Dedifferentiated amniotic fluid mesenchymal stem cell (primary cell): ENCODE measurements at regions not wholly inside any gene's neighbourhood (a gene's known extent, or its start where the extent isn't known, plus 50 kb on each side); places are given as distances from the start of the nearest gene placed in this dataset.

Experiments used
- DNase-seq: peaks from one replicate; pipeline ENCODE4 v3.0.0-alpha.2; 2016; ENCODE audit errors: extremely low spot score

DNA sequence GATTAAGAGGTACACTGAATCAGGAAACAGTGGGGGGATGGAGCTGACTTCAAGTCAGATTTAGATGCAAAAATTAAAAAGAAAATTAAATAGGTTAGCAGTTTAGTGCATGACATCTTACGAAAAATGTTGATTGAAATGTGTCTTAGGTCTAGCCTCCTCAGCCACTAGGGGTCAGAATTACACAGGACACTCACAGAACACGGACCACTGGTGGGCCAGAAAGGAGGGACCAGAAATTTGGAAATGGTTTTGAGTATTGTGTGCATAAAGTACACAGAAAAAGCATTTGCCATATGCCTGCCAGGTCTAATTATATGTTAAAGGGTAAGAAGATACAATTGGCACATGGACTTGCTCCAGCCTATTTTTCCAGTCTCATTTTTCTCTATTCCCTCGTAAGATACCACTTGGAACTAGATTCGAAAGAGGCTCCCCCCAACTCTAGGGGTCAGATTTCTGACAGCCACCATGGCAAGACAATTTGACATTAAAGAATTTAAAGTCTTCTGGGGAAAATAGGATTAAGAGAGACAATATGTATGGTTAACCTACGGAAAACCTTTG is 550.2 kb upstream of the SETBP1 start:
- DNase-seq = peak; percentile 43

DNA sequence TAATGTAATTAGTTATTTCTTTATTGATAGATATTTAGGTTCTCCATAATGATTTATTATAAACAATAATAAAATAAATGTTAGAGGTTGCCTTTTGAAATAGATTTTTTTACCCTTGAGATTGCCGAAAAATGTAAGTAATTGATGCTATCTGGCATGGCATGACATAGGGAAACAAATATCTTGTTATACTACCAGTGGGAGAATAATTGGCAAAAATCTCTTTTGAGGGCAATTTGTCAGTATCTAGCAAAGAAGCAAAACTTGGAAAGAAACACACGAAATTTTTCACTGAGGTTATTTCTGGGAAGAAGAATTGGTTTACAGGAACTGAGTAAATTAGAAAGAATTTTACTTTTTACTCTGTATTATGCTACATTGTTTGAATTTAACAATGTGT is 547.2 kb upstream of the SETBP1 start:
- DNase-seq = no peak

DNA sequence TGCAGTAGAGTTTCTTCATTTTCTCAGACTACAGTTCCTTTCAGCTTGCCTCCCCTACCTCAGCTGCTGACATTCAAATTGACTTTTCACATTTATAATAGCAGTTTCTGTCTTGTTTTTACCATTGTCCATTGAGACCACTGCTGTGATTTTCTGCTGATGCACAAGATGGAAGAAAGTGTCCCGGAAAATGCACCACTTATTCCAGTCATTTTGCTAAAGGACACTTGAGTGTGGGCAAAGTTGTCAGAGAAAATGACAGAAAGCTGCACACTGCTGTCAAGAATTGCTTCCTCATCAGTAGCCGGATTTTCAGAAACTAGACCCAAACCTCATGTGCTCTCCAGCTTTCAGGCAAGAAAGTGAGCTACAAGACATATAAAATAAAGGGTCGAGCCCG is 546.2 kb upstream of the SETBP1 start:
- no peak for DNase-seq

DNA sequence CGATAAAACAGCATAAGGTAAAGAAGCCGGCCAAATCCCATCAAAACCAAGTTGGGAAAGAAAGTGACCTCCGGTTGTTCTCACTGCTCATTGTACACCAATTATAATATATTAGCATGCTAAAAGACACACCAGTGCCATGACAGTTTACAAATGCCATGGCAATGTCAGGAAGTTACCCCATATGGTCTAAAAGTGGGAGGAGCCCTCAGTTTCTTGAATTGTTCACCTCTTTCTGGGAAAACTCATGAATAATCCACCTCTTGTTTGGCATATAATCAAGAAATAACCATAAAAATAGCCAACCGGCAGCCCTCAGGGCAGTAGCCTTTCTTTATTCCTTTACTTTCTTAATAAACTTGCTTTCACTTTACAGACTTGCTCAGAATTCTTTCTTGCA is 544.9 kb upstream of the SETBP1 start:
- DNase-seq = no peak

DNA sequence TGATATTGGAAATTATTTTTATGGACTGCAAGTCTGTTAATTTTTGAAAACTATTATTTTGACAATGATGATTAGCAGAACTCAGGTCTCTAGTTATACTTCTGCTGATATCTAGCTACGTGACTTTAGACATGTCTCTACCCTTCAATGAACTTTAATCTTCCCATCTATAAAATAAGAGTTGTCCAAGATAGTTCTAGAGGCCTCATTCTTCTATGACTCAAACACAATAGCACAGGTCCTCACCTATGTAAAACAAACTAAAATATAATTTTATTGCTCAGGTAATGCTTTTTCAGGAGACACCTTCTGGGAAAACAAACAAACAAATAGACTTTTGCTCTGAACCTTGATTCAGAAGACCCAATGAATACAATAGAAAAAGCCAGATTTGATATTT is 544.4 kb upstream of the SETBP1 start:
- no peak for DNase-seq

DNA sequence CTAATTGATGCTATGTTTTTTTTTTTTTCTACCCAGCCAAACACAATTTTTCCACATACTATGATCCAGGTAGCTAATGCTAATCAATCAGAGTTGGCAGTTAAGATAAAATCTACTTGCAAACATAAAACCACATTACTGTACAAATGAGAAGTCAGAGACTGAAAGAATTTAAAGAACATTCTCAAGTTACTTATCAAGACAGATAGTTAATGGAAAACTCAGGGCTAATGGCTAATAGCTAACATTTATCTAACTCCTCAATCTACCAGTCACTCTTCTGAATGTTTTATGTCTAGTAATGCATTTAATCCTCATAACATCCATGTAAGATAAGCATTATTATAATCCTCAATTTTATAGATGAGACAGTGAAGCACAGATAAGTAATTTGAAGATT is 537.6 kb upstream of the SETBP1 start:
- DNase-seq = no peak

DNA sequence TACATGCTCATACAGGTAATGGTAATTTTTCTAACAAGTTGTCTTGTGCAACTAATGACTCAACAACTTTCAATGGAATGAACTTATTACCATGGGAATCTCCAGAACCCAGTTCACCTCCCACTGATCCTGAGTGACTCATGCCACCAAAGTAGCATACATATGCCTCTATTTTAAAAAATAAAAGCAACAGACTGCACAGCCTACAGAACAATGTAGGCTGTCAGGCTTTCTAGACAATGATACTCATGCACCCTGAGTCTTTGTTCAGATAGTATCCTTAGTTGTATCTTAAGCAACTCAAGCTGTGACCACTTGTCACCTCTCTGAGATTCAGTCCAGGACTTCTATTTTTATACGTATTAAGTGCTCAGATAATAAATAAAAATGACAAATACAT is 531.0 kb upstream of the SETBP1 start:
- peak; percentile 57 for DNase-seq

DNA sequence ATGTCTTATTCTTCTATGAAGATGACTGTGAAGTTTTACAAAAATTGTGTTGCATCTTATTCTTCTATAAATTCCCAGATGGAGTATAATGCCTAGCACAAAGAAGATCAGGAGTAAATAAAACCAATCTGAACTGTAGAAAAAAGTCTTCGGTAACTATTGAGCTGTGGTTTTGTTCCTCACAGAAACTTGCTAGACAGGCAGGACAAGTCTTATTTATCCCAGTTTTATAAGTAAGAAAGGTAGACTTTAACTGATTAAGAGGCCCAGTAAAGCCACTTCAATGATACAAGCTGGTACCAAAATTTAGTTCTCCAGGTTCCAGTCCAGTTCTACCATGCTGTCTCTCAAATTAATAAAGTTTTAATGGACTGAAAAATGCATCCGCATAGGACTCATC is 526.7 kb upstream of the SETBP1 start:
- no peak for DNase-seq

DNA sequence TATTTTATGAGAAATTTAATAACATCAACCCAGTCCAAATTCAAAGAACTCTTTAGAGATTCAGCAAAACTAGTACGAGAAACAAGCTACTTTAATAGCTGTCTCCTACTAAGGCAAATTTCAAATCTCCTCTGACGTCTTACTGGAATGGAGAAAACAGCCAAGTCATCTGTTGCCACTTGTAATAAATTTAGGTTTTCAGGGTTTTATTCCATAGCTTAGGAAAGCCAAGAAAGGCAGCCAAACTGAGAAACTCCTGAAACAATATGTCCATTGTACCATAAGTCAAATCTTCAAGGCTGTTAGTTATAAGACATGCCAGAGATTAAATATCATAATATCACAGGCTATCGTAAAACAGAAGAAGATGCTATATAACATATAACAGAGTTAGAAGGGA is 524.6 kb upstream of the SETBP1 start:
- DNase-seq = no peak

DNA sequence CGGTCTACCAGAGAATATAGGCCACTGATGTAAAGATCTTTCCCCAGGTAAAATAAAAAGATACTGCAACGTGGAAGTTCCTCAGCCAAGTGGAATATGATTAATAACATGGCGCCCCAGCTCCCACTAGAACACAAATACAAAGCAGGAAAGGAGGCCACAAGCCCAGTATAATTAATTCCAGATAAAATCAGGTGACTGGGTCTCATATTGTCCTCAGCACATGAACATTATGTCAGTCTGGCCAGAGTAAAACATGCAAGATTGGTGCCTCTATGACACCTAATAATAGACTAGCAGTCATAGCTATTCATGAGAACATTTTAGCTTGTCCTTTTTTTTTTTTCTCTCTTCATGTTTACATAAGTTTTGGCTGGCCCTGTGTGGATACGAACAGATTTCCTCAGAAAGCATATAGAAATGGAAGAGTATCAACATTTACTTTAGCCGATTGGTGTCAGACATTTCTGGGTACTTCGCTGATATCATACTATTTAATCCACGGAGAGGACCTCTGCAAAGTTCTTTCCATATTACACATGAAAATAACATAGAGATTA is 523.8 kb upstream of the SETBP1 start:
- DNase-seq = no peak

DNA sequence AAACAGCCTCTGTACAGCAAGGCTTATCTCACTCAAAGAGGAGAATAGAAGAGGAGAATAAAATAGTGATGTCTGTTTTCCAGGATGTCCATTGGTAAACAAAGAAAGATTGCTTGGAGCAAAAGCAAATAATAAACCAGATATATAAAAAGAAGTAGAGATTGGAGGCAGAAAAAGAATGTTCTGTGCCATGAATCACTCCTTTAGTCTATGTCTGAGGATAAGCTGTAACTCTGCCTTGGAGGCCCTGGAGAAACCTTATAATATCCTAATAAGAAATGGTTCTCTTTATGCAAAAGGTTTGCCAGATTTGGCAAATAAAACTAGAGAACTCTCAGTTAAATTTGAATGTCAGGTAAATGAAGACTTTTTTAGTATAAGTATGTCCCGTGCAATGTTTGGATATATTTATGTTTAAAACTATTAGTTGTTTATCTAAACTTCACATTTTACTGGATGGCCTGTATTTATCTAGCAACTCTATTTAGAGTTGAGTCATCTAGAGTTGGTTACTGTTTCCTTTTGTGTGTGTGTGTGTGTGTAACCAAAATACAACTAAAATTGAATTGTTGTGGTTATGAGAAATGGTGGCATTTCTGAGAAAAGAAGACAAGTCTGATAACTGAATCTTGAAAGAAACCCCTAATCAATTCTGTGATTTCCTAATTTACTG is 510.3 kb upstream of the SETBP1 start:
- no peak for DNase-seq

DNA sequence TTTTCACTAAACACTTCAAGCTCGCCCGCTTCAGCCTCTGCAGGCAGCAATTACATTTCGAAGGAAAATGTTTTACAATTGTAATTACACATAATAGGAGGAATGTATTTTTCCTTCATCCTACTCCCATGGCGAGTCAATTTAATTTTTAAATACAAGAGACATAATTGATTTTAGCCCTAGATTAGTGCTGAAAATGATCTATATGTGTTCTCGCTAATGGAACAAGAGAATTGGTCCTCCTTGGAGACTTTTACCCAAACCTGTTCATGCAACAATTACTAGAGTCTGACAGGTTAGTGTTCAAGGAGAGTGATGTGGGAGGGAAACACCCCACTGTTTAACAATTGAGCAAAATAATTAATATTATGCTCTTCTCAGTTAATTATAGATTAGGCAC is 509.4 kb upstream of the SETBP1 start:
- no peak for DNase-seq

DNA sequence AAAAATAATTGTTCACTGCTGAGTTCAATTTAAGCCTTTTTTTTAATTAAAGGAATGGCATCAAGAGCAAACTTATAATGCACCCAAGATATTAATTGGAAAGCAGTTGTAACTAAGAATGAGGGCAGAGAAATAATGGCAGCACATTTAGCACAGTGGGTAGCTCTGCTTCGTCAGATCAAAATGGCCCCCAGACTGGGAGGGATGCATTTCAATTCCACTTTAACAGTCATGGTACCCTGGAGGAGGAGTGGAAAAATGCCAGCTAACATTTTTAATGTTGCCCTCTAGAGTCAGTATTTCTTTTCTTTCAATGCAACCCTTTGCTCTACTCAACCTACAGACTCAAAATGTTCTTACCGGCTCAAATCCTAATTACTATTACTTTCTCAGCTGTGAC is 504.8 kb upstream of the SETBP1 start:
- DNase-seq = no peak

DNA sequence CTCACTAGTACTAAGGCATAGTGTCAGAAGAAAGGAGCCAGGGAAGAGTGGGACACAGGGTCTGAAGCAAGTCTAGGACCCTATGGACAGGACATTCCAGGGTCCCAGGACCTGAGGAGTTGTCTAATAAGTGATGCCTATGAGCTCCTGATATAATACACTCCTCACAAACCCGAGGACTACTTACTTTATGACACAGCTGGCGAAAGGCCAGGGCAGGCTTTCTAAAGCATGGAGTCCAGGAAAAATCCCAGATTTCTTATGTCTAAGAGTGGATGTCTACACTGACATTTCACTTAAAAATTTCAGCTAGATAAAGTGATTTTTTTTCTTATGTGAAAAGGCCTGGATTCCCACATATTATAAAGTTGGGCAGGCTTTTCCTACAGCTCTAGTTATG is 502.2 kb upstream of the SETBP1 start:
- no peak for DNase-seq

DNA sequence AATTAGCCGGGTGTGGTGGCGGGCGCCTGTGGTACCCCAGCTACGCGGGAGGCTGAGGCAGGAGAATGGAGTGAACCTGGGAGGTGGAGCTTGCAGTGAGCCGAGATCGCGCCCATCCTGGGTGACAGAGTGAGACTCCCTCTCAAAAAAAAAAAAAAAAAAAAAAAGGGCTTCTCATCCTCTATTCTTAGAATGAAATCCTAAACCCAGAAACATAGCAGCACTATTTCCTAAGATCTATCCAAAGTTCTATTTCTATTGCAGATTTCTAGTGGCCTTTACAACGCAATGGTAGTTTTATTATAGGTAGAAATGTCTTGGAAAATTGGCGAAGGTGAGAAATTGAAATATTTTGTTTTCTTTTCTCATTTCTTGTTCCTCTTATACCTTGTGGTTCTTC is 501.0 kb upstream of the SETBP1 start:
- no peak for DNase-seq

DNA sequence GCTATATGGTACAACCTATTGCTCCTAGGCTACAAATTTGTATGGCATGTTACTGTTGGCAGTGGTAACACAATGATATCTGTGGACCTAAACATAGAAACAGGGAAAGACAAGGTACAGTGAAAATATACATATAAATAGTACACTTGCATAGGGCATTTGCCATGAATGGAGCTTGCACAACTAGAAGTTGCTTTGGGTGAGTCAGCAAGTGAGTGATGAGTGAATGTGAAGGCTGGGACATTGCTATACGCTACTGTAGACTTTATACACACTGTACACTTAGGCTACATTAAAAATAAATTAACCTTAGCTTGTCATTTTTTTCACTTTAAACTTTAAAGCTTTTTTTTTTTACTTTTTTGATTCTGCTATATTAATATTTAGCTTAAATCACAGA is 500.0 kb upstream of the SETBP1 start:
- no peak for DNase-seq

DNA sequence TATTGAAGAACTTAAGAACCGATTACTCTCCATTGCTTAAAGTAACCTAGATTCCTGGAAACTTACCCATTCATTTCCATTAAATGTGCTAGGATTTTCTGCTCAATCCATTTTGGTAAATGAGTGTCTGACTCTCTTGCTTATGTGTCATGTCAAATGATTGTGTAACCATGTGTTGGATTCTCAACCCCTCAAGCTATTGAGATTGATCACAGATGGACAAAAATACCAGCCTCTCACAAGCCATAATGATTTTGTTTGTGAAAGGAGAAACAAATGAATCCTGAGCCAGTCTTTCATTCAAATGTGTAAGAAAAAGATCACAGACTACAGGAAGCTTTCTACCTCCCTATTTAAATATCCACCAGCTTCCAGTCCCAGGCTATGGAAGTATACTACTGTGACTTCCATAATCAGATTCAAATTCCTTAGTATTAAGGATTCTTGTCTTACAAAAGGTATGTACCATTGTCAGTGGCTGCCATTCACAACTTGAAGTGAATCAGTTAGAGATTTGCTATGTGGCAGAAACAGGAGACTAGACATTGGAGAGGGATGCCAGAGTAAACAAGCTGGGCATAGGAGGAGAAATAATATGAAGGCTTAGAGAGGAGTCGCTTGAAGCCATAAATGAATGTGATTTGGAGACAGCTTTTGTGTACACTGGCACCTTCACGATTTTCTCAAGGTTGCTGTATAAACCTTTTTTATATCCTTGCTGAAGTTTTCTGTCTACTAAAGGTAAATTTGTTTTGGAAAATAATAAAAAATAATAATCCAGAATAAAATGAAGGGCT is 498.5 kb upstream of the SETBP1 start:
- DNase-seq = no peak

DNA sequence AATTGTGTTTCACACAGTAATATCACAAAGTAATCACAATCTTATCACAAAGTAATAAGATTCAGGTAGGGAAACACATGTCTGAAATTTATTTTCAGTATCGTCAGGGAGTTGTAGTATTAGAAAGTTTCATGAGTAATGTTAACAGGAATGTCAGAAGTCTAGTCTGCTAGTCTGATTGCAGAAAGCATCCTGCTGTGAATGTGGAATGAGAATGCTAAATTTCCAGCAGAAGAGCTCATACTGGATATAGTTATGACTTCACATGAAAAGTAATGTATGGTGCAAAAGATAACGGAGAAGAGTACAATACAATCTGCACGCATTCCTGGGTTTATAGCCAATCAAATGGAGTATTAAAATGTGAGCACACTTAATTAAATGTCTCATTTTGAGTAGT is 494.7 kb upstream of the SETBP1 start:
- DNase-seq = peak; percentile 22

DNA sequence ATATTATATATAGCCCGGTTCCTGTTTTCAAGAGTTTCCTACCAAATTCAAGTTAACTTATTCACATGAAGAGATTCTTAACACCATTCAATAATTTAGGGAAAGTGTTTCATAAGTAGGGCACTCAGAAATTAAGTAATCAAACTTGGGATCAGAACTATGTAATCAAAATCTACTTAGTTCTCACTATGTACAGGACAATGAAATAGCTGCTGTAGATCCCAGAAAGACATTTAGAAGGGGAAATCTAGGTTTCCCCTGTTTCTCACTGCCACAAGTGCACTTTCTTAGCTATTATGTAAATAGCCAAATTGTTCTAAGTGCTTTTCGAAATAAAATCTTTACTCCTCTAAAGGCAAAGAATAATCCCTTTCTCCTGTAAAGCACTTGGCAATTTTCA is 493.6 kb upstream of the SETBP1 start:
- DNase-seq = no peak

DNA sequence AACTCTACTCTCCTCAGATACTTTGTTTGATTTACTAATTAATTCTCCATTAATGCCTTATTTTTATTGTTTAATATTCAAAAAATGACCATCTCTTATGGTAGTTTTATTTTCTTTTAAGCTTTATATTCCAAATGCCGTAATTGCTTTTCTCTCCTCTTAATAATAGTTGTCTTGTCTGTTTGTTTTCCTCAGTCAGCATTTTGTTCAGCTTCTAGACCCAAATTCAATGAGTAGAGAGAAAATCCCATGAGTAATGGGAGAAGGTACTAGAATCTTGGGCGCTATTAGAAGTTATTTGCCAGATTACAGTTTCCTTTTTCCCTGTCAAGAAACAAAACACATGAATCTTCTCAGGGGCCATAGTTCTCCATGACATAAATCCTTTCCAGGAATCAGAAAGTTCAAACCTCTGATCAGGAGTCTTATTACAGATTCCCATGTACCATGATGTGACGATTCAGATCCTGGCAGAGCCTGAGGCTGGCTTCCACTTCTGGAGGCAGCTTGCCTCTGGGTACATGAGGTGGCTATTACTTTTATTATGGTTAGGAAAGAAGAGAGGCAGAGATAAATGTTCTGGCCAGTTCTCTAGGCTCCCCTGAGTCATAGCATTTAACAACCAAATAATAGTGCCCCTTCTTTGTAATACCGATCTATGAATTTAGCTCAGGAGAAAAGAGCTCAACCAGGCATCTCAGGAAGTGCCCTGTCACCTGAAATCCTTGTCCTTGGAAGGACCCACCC is 485.1 kb upstream of the SETBP1 start:
- no peak for DNase-seq

DNA sequence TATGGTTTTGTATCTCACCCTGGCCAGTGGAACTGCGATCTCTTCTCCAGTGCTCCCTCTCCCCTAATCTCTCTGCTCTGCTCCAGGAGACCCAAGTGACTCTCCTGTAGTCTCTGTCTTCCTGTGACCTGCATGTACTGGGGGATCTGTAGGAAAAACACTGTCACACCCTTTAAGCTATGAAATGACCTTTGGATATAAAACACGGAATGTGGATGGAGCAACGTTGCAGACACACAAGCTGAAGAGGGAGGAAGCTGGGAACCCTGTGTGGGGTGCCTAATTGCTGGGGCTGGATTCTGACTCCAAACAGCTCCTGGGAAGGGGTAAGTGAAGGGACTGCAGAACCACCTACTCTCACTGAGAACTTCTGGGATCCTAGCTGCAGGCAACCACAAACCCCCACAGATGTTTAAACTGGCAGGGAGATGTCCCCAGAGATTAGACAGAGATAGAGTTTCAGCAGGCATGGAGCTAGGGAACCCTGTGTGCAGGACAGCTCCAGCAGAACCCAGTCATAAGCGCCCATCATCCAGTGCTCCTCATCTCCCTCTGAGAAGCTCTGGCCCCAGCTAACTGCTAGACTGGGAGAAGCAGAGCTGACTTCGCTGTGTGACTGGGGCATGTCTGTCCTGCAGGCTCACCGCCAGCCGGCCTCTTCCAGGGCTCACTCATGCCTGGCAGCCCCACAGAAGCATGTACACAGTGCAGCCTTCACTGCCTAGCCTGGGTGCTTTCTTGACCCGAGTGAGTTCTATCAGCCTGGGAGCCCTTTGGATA is 482.7 kb upstream of the SETBP1 start:
- no peak for DNase-seq
